ENCODE measurements at regions not wholly inside any gene's neighbourhood (a gene's known extent, or its start where the extent isn't known, plus 50 kb on each side); places are given as distances from the start of the nearest gene placed in this dataset.

- no peaks in the 10 kb centered on the region for H3K9me3 ChIP-seq (ENCODE audit: insufficient read depth in 2 of 2, low read depth in 1 of 2, low read length in 1 of 2)
- H3K23me2 ChIP-seq (ENCODE audit: low read depth, low read length): no peaks in the 10 kb centered on the region
- no peaks in the 10 kb centered on the region for H3K4me1 ChIP-seq (replicated peaks in 1 of 4; ENCODE audit: control insufficient read depth in 3 of 4, insufficient read depth in 4 of 4, low read length in 3 of 4)
- CTCF ChIA-PET (ENCODE audit: partially characterized antibody): interaction anchor here (0.9 to 9.0 kb wide), 6 partner anchors 10 to 348 kb away, joined by 3 to 104 read pairs (median 6); no protein-coding TSS in a partner anchor
- no peak overlapping the region for H4K8ac ChIP-seq (ENCODE audit: extremely low read depth, insufficient read depth, low read length)
- H3K18ac ChIP-seq (ENCODE audit: extremely low read depth, low read length): no peak overlapping the region
- H3K4me3 ChIP-seq (ENCODE audit: extremely low read depth in 1 of 4, insufficient read depth in 2 of 4, low read depth in 3 of 4, low read length in 4 of 4): no peak overlapping the region
- no peak overlapping the region for H3K14ac ChIP-seq (ENCODE audit: insufficient read length)
- WGBS, 2 experiments (ENCODE audit: extremely low coverage in 1 of 2, insufficient coverage in 1 of 2, insufficient read length in 1 of 2, insufficient replicate concordance in 2 of 2, low coverage in 1 of 2, low lambda C conversion rate in 2 of 2, missing lambda C conversion rate in 1 of 2): 73% methylated on average over 3 of the region's 3 CpGs; no CpG with 5 or more reads in 1 of the 2 experiments
- no peaks in the 10 kb centered on the region for H3K36me3 ChIP-seq (ENCODE audit: control insufficient read depth in 2 of 4, insufficient read depth in 4 of 4, low read length in 3 of 4)
- H3K9ac ChIP-seq (replicated peaks in 1 of 4; ENCODE audit: extremely low read depth in 1 of 4, low read depth in 3 of 4, low read length in 3 of 4): no peak overlapping the region
- H2BK20ac ChIP-seq (ENCODE audit: low read length): no peak overlapping the region
- no peaks in the 10 kb centered on the region for H3K79me1 ChIP-seq (ENCODE audit: low read depth, low read length)
- H2BK120ac ChIP-seq (replicated peaks; ENCODE audit: low read depth, low read length): no peak overlapping the region
- H3K4me2 ChIP-seq (ENCODE audit: insufficient read depth in 1 of 2, low read depth in 2 of 2, low read length in 2 of 2): no peak overlapping the region
- no peak overlapping the region for H3K27ac ChIP-seq (ENCODE audit: low read depth, low read length)
- H3K27me3 ChIP-seq (replicated peaks in 1 of 4; ENCODE audit: control insufficient read depth in 3 of 4, extremely low read depth in 1 of 4, insufficient read depth in 3 of 4, low read length in 3 of 4): no peaks in the 10 kb centered on the region; a peak in 1 of 7 replicates
- no peak overlapping the region for H3K56ac ChIP-seq (replicated peaks; ENCODE audit: insufficient read length, low read depth, low read length)
- DNase-seq (ENCODE audit: low read depth in 1 of 2, low spot score in 2 of 2): no peak
- H4K5ac ChIP-seq (ENCODE audit: insufficient read length, low read depth, low read length): no peak overlapping the region
- H2BK15ac ChIP-seq (ENCODE audit: low read length): no peak overlapping the region
- no peak overlapping the region for H3K23ac ChIP-seq (ENCODE audit: insufficient read length)
- POLR2A ChIA-PET (ENCODE audit: partially characterized antibody): no interaction called here
- H2AK5ac ChIP-seq (ENCODE audit: low read depth, low read length): no peak overlapping the region
- H2AFZ ChIP-seq (ENCODE audit: low read length): no peak overlapping the region
- no peaks in the 10 kb centered on the region for H4K20me1 ChIP-seq (replicated peaks in 1 of 2; ENCODE audit: control insufficient read depth in 1 of 2, insufficient read depth in 2 of 2, low read length in 2 of 2)
- no peak overlapping the region for H4K91ac ChIP-seq (replicated peaks; ENCODE audit: insufficient read length, low read length)
- FAIRE-seq: no peak
- no peak overlapping the region for H3K4ac ChIP-seq (replicated peaks; ENCODE audit: insufficient read length, low read depth, low read length)
- no peak overlapping the region for H2BK12ac ChIP-seq (ENCODE audit: low read depth, low read length)
- no peaks in the 10 kb centered on the region for H3K79me2 ChIP-seq (ENCODE audit: control insufficient read depth in 1 of 2, insufficient read depth in 2 of 2, low read length in 2 of 2)
- no peak overlapping the region for H2BK5ac ChIP-seq (ENCODE audit: low read depth, low read length)
- no peak for TF ChIP-seq SAP30 (IDR thresholded peaks at IDR 0.05; ENCODE audit: insufficient read depth, insufficient replicate concordance, low read length)
- no peak for TF ChIP-seq ATF3 (IDR thresholded peaks at IDR 0.05; ENCODE audit: insufficient read depth, low read depth, low read length)
- no peak for TF ChIP-seq POLR2AphosphoS5 (IDR thresholded peaks at IDR 0.05; ENCODE audit: low read depth, low read length)
- no peak for TF ChIP-seq ZNF274 (IDR thresholded peaks at IDR 0.05; ENCODE audit: borderline replicate concordance, extremely low read depth, low read length)
- no peak for TF ChIP-seq MAX (IDR thresholded peaks at IDR 0.05)
- no peak for TF ChIP-seq ASH2L (IDR thresholded peaks at IDR 0.05; ENCODE audit: low read length)
Observed at GRCh38 chr11:19567996-19568395, 144.6 kb upstream of the NAV2 start.
